ENCODE measurements at regions not wholly inside any gene's neighbourhood (a gene's known extent, or its start where the extent isn't known, plus 50 kb on each side); places are given as distances from the start of the nearest gene placed in this dataset.

GRCh38 chr10:80871083-80871482 is 333.4 kb downstream of the SH2D4B start:
- TF ChIP-seq CTCF (IDR thresholded peaks at IDR 0.05; ENCODE audit: control insufficient read depth, extremely low read depth, insufficient read depth), result no peak
- DNase-seq (ENCODE audit: low read depth), result no peak
- no peak overlapping the region for H3K4me3 ChIP-seq (ENCODE audit: low read depth, low read length)

- H3K4me3 ChIP-seq (ENCODE audit: low read depth, low read length), result no peak overlapping the region
- DNase-seq (ENCODE audit: low read depth), result no peak
- TF ChIP-seq CTCF (IDR thresholded peaks at IDR 0.05; ENCODE audit: control insufficient read depth, extremely low read depth, insufficient read depth), result no peak
Observed at GRCh38 chr10:80878330-80878729, 340.6 kb downstream of the SH2D4B start.

DNA sequence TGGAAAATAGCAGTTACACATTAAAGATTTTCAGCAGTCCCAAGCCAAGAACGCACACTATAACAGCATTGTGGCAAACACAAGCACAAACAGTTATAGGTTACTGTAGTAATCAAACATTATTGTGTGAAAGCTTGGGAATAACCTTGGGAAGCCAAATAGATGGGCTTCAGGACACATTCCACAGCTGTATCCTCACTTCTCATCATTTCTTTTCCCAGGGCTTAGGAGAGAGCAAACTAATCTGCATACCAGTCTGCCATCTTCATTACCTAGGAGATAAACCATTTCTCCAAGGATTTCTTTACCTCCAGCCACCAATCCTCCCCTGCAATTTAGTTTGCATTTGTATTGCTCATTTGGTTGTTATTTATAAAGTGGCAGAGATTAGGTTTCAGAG is 352.4 kb downstream of the SH2D4B start:
- TF ChIP-seq CTCF (IDR thresholded peaks at IDR 0.05; ENCODE audit: control insufficient read depth, extremely low read depth, insufficient read depth), result no peak
- DNase-seq (ENCODE audit: low read depth), result no peak
- H3K4me3 ChIP-seq (ENCODE audit: low read depth, low read length), result no peak overlapping the region

DNA sequence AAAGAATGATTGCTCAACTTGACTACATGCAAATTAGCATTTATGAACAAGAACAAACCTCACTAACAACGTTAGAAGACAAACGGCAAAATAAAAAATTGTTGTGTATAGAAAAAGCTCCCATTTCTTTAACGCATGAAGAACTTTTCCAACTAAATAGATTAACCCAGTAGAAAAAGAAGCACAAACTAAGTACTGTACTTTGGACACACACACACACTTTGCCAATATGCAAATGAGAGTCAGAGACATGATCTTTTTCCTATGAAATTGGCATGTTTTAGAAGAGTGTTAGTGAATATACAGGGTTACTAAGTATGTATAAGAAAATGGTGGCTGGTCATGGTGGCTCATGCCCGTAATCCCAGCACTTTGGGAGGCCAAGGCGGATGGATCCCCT is 355.6 kb downstream of the SH2D4B start:
- H3K4me3 ChIP-seq (ENCODE audit: low read depth, low read length), result no peak overlapping the region
- no peak for TF ChIP-seq CTCF (IDR thresholded peaks at IDR 0.05; ENCODE audit: control insufficient read depth, extremely low read depth, insufficient read depth)
- DNase-seq (ENCODE audit: low read depth), result no peak

GRCh38 chr10:80894311-80894791 is 356.6 kb downstream of the SH2D4B start:
- TF ChIP-seq CTCF (IDR thresholded peaks at IDR 0.05; ENCODE audit: control insufficient read depth, extremely low read depth, insufficient read depth), result no peak
- DNase-seq (ENCODE audit: low read depth), result no peak
- no peak overlapping the region for H3K4me3 ChIP-seq (ENCODE audit: low read depth, low read length)

- DNase-seq (ENCODE audit: low read depth), result no peak
- no peak for TF ChIP-seq CTCF (IDR thresholded peaks at IDR 0.05; ENCODE audit: control insufficient read depth, extremely low read depth, insufficient read depth)
Observed at GRCh38 chr10:80894797-80895467, 357.2 kb downstream of the SH2D4B start.

GRCh38 chr10:80896076-80896475 is 358.4 kb downstream of the SH2D4B start:
- TF ChIP-seq CTCF (IDR thresholded peaks at IDR 0.05; ENCODE audit: control insufficient read depth, extremely low read depth, insufficient read depth), result no peak
- H3K4me3 ChIP-seq (ENCODE audit: low read depth, low read length), result no peak overlapping the region
- DNase-seq (ENCODE audit: low read depth), result no peak

More at GRCh38 chr10:80894797-80895467, 357.2 kb downstream of the SH2D4B start:
- no peak overlapping the region for H3K4me3 ChIP-seq (ENCODE audit: low read depth, low read length)

Measured in LNCaP clone FGC (cell line).